ENCODE measurements at regions not wholly inside any gene's neighbourhood (a gene's known extent, or its start where the extent isn't known, plus 50 kb on each side); places are given as distances from the start of the nearest gene placed in this dataset.

DNA sequence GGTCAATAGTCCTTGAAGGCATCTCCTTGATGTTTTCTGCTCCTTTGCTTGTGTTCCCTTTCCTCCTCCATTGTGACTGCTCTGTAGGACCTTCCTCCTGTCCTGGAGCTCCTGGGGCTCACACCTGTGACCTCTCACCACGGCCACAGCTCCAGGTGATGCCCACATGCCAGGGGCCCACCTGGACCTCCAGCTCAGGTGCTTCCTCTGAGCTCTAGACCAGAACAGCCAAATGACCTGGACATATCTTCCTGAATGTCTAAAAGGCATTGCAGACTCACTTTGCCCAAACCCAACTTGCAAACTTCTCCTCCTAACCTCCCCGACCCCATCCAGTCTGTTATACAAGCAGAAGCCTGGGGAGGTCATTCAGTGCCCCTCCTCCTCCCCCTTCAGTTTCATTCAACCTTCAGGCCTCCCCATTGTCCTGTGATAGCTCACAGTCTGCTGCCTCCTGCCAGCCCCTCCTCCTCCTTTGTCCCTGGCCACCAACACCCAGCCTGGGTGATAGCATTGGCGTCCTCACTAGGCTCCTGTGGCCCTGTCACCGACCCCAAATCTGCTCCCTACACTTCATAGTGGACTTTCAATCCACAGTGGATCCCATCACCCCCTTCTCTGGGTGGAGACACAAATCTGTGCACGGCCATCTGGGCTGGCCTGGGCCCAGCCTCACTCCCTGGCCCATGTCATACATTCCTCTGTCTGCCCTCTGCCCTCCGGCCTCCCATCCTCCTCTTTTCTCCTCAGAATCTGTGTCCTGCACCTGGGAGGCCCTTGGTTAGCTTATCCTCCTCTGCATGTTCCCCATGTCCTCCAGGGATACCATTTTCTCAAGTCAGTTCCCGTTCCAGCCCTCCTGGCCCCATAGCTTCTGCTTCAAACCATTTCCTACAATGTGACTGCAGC lies 310.4 kb upstream of the HDAC4 start:
- TF ChIP-seq, protein P1, sequence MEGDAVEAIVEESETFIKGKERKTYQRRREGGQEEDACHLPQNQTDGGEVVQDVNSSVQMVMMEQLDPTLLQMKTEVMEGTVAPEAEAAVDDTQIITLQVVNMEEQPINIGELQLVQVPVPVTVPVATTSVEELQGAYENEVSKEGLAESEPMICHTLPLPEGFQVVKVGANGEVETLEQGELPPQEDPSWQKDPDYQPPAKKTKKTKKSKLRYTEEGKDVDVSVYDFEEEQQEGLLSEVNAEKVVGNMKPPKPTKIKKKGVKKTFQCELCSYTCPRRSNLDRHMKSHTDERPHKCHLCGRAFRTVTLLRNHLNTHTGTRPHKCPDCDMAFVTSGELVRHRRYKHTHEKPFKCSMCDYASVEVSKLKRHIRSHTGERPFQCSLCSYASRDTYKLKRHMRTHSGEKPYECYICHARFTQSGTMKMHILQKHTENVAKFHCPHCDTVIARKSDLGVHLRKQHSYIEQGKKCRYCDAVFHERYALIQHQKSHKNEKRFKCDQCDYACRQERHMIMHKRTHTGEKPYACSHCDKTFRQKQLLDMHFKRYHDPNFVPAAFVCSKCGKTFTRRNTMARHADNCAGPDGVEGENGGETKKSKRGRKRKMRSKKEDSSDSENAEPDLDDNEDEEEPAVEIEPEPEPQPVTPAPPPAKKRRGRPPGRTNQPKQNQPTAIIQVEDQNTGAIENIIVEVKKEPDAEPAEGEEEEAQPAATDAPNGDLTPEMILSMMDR (IDR thresholded peaks at IDR 0.05), result no peak
- no peak for TF ChIP-seq POLR2A (IDR thresholded peaks at IDR 0.05)

All from testis (tissue), 2 donors.